Loucy (cell line): ENCODE measurements at regions not wholly inside any gene's neighbourhood (a gene's known extent, or its start where the extent isn't known, plus 50 kb on each side); places are given as distances from the start of the nearest gene placed in this dataset.

Experiments
- H2AFZ ChIP-seq: fragments of 200-600 bp; sonication (generic); 2 replicates; pipeline ENCODE4 v1.6.0; 2016; ENCODE audit warnings: antibody characterized with exemption, mild to moderate bottlenecking, low read length, moderate library complexity
- H3F3A ChIP-seq: fragments of 200-600 bp; 2 replicates; pipeline ENCODE4 v1.6.0; 2016; ENCODE audit warnings: antibody characterized with exemption, low read depth, mild to moderate bottlenecking
- H3K27me3 ChIP-seq: fragments of 200-600 bp; sonication (generic); 2 replicates; pipeline ENCODE4 v1.6.1; 2014; ENCODE audit warnings: low read length, mild to moderate bottlenecking; ENCODE audit not compliant: insufficient read depth, poor library complexity, severe bottlenecking
- H3K36me3 ChIP-seq: fragments of 200-600 bp; sonication (generic); 2 replicates; pipeline ENCODE4 v1.6.1; 2016; ENCODE audit warnings: low read length; ENCODE audit not compliant: insufficient read depth
- H3K4me1 ChIP-seq: fragments of 200-600 bp; sonication (generic); 2 replicates; pipeline ENCODE4 v1.5.1; 2014; ENCODE audit warnings: low read length, mild to moderate bottlenecking; ENCODE audit not compliant: insufficient read depth, poor library complexity, severe bottlenecking
- H3K4me2 ChIP-seq: fragments of 200-600 bp; sonication (generic); 2 replicates; pipeline ENCODE4 v1.6.0; 2014; ENCODE audit warnings: antibody characterized with exemption, low read length, low read depth, mild to moderate bottlenecking; ENCODE audit not compliant: poor library complexity, severe bottlenecking
- H3K4me3 ChIP-seq: fragments of 200-600 bp; sonication (generic); 2 replicates; pipeline ENCODE4 v1.5.1; 2014; ENCODE audit warnings: low read length, mild to moderate bottlenecking, mixed read lengths; ENCODE audit not compliant: poor library complexity, severe bottlenecking
- H3K79me2 ChIP-seq: fragments of 200-600 bp; sonication (generic); 2 replicates; pipeline ENCODE4 v1.6.1; 2014; ENCODE audit warnings: low read length; ENCODE audit not compliant: insufficient read depth
- H3K9ac ChIP-seq: fragments of 200-600 bp; sonication (generic); 2 replicates; pipeline ENCODE4 v1.6.0; 2014; ENCODE audit warnings: mild to moderate bottlenecking, low read depth, low read length, moderate library complexity; ENCODE audit not compliant: poor library complexity, severe bottlenecking
- H3K9me2 ChIP-seq: fragments of 200-600 bp; sonication (generic); replicated peaks from 2 replicates; pipeline ENCODE4 v1.6.1; 2016; ENCODE audit warnings: low read depth, low read length, mixed read lengths
- H3K9me3 ChIP-seq: fragments of 200-600 bp; sonication (generic); 2 replicates; pipeline ENCODE4 v1.6.1; 2014; ENCODE audit warnings: mild to moderate bottlenecking, antibody characterized with exemption, low read length, low read depth; ENCODE audit not compliant: insufficient read depth
- H4K20me1 ChIP-seq: fragments of 200-600 bp; sonication (generic); 2 replicates; pipeline ENCODE4 v1.6.0; 2014; ENCODE audit warnings: antibody characterized with exemption, low read length, mild to moderate bottlenecking; ENCODE audit not compliant: insufficient read depth, poor library complexity, severe bottlenecking
- EZH2phosphoT487 ChIP-seq: fragments of 200-600 bp; IDR thresholded peaks from 2 replicates; pipeline ENCODE4 v1.6.1; 2018; ENCODE audit warnings: antibody characterized with exemption, mild to moderate bottlenecking, moderate library complexity, borderline replicate concordance
- TF ChIP-seq, protein P1 (sequence below): fragments of 200-600 bp; sonication (generic); conservative IDR thresholded peaks from 2 replicates; pipeline ENCODE4 v1.5.1; 2014; ENCODE audit warnings: mild to moderate bottlenecking, antibody characterized with exemption, low read length

DNA sequence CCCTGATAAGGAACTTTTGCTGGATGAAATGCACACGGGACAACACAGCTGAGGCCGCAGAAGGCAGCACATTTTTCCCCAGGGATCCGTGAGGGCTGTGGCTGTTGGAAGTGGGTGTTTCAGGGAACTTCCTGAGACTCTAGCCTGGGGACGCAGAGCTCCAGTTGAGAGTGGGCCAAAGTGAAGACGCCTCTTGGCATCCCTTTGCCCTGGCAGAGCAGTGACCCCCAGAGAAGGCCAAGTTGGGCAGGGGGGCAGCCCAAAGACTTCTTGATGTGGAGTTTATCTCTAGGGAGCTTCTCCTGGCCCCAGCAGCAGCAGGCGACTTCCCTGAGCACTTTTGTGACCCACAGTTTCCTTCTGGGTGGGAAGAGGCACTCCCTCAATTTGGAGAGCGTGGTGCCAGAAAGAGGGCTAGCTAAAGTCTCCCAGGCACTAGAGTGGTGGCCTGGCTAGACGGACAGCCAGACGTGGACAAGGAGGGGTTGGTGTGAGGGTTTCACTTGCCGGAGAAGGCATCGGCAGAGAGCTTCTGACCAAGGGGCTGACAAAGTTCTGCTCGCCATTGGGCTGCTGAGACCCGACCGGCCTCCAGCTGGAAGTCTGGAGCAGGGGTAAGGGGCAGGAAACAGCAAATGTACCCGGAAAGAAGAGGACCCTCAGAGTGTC lies 108.8 kb downstream of the ACKR3 start:
- H3K4me1 ChIP-seq = no peaks in the 10 kb centered on the region
- no peaks in the 10 kb centered on the region for H3K9me3 ChIP-seq
- no peak overlapping the region for H3K9ac ChIP-seq
- H3K4me3 ChIP-seq = no peak overlapping the region
- H3F3A ChIP-seq = no peaks in the 10 kb centered on the region
- no peak overlapping the region for H2AFZ ChIP-seq
- H4K20me1 ChIP-seq = no peaks in the 10 kb centered on the region
- no peak overlapping the region for H3K4me2 ChIP-seq
- H3K36me3 ChIP-seq = no peaks in the 10 kb centered on the region
- no peaks in the 10 kb centered on the region for H3K79me2 ChIP-seq
- TF ChIP-seq EZH2phosphoT487 = no peak
- TF ChIP-seq, protein P1, sequence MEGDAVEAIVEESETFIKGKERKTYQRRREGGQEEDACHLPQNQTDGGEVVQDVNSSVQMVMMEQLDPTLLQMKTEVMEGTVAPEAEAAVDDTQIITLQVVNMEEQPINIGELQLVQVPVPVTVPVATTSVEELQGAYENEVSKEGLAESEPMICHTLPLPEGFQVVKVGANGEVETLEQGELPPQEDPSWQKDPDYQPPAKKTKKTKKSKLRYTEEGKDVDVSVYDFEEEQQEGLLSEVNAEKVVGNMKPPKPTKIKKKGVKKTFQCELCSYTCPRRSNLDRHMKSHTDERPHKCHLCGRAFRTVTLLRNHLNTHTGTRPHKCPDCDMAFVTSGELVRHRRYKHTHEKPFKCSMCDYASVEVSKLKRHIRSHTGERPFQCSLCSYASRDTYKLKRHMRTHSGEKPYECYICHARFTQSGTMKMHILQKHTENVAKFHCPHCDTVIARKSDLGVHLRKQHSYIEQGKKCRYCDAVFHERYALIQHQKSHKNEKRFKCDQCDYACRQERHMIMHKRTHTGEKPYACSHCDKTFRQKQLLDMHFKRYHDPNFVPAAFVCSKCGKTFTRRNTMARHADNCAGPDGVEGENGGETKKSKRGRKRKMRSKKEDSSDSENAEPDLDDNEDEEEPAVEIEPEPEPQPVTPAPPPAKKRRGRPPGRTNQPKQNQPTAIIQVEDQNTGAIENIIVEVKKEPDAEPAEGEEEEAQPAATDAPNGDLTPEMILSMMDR = no peak
- no peaks in the 10 kb centered on the region for H3K27me3 ChIP-seq
- no peaks in the 10 kb centered on the region for H3K9me2 ChIP-seq

DNA sequence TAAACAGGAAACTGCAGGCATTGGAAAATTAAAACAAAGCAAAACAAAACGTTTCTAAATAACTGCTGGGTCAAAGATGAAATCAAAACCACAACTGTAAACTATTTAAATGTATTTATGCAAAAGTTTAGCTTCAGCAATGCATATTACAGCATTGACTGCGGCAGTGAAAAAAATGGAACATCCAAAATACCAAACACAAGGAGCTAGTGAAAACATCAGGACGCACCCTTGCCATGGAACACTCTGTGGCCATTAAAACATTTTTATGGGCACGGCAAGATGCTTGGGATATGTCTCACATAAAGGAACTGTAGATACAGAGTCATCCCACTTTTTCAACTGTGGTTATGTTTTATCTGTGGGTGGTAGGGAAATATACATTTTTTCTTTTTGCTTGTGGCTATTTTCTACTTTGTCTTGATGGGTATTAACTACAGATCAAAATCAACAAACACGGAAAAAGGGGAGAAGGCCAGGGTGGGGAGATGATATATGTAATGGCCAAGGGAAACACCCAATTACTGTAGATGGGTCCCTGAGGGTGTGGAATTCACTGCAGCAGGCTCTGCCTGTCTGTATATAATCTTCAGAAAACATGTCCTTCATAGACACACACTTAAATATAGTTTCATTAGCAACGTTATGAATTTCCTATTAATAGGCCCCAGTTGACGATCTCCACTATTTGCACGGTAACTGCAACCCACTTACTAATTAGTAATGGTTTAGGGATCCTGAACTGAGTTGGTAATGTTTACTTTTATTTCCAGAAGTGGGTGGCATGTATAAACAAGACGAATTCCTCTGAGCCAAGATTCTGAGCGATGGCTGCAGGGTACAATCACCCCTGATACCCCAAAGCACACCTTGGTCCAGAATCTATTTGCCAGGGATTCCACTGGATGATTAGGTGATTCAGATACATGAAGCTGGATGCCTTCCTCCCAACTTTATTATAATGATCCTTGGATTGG lies 110.5 kb downstream of the ACKR3 start:
- no peaks in the 10 kb centered on the region for H3K36me3 ChIP-seq
- H3K4me3 ChIP-seq = no peak overlapping the region
- H3K27me3 ChIP-seq = no peaks in the 10 kb centered on the region
- H3K9me2 ChIP-seq = no peaks in the 10 kb centered on the region
- H3K9me3 ChIP-seq = no peaks in the 10 kb centered on the region
- no peaks in the 10 kb centered on the region for H3K79me2 ChIP-seq
- H2AFZ ChIP-seq = no peak overlapping the region
- no peaks in the 10 kb centered on the region for H4K20me1 ChIP-seq
- no peak overlapping the region for H3K4me2 ChIP-seq
- no peak overlapping the region for H3K9ac ChIP-seq
- peaks cover 8% of the 10 kb centered on the region for H3K4me1 ChIP-seq
- no peak for TF ChIP-seq EZH2phosphoT487
- TF ChIP-seq, protein P1 = no peak
- H3F3A ChIP-seq = no peaks in the 10 kb centered on the region

DNA sequence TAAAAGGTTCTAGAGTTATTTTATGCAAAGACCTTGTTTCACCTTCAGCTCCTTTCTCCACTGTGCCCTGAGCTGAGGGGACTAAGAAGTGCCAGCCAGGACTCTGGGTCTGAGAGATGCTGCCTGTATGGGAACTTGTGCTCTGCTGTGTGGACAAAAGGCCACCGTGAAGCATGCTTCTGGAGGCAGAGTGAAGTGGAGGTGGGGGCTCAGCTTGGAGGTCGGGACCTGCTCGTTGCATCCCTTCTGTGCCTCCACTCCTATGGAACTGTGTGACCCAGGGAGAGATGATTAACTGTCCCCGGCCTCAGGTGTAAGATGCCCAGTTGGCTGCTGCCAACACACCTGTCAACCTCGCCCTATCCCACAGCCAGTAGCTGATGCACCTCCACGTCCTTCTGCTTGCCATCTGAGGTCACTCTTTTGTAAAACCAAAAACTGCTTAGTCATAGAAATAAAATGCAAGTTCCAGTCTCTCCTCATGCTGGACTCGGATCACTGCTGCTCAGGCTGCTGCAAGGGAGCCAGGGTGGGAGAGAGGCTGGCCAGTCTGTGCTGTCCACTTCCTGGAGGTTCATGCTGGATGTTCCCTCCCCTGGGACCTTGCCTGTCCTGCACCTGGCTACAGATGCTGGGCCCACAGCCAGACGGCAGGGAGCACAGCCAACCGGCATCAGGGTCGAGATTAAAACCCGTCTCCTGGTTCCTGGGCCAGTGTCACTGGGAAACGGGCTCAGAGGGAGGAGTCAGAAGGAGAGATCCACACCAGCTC lies 113.2 kb downstream of the ACKR3 start:
- Histone ChIP-seq H3K4me3 (no peak overlapping the region), H3K4me2 (no peak overlapping the region), H3K79me2 (no peaks in the 10 kb centered on the region), H4K20me1 (no peaks in the 10 kb centered on the region), H3K4me1 (peaks cover 13% of the 10 kb centered on the region), H3K27me3 (no peaks in the 10 kb centered on the region), H3K9me2 (no peaks in the 10 kb centered on the region), H2AFZ (no peak overlapping the region), H3K9me3 (no peaks in the 10 kb centered on the region), H3F3A (no peaks in the 10 kb centered on the region), H3K9ac (no peak overlapping the region), H3K36me3 (no peaks in the 10 kb centered on the region)
- no peak for TF ChIP-seq EZH2phosphoT487
- TF ChIP-seq, protein P1 = no peak
